SK-N-SH (cell line): ENCODE measurements at regions not wholly inside any gene's neighbourhood (a gene's known extent, or its start where the extent isn't known, plus 50 kb on each side); places are given as distances from the start of the nearest gene placed in this dataset.

Experiments used
- CTCF ChIA-PET: fragments of 300-600, 350-600 bp; formaldehyde crosslinking; extraction: SDS; loops from one replicate; lab custom pipeline; 2021; lab: Yijun Ruan, JAX
- POLR2A ChIA-PET: fragments of 350-600 bp; sonication (Branson Sonifier 250); formaldehyde crosslinking; extraction: SDS; loops from one replicate; lab custom pipeline; 2020; ENCODE audit warnings: antibody characterized with exemption, inconsistent platforms; lab: Yijun Ruan, JAX
- DNase-seq: peaks from one replicate; pipeline ENCODE4 v3.0.0; 2012
- H2AFZ ChIP-seq: fragments of 200-600 bp; sonication (generic); 2 replicates; pipeline ENCODE4 v1.8.1; 2016; ENCODE audit warnings: antibody characterized with exemption, mild to moderate bottlenecking, low read depth
- H3F3A ChIP-seq: fragments of 200-600 bp; sonication (generic); replicated peaks from 2 replicates; pipeline ENCODE3; 2016; ENCODE audit warnings: antibody characterized with exemption, mild to moderate bottlenecking; ENCODE audit not compliant: insufficient read depth
- H3K27ac ChIP-seq, 2 experiments: fragments of 200-500 bp in 1 of 2; fragments of 200-600 bp in 1 of 2; sonication (Bioruptor generic) in 1 of 2; sonication (generic), shearing (Covaris generic) in 1 of 2; 2 replicates each; pipeline versions ENCODE4 v1.5.1 to v1.6.1; 2014 to 2016; ENCODE audit warnings: low read depth in 2 of 2, inconsistent platforms in 1 of 2, low read length in 1 of 2, mild to moderate bottlenecking in 1 of 2, mixed read lengths in 1 of 2
- H3K27me3 ChIP-seq: fragments of 200-600 bp; sonication (generic), shearing (Covaris generic); 2 replicates; pipeline ENCODE4 v1.6.1; 2016; ENCODE audit warnings: mixed run types; ENCODE audit not compliant: insufficient read depth
- H3K36me3 ChIP-seq, 2 experiments: fragments of 200-500 bp in 1 of 2; fragments of 200-600 bp in 1 of 2; sonication (Bioruptor generic) in 1 of 2; sonication (generic) in 1 of 2; replicated peaks in 1 of 2; 2 replicates each; pipeline versions ENCODE3 to v1.5.1; 2014 to 2016; ENCODE audit warnings: low read length in 1 of 2, mild to moderate bottlenecking in 1 of 2; ENCODE audit not compliant: insufficient read depth in 2 of 2, control insufficient read depth in 1 of 2
- H3K4me1 ChIP-seq, 2 experiments: fragments of 200-500 bp in 1 of 2; fragments of 200-600 bp in 1 of 2; sonication (Bioruptor generic) in 1 of 2; sonication (generic), shearing (Covaris generic) in 1 of 2; 2 replicates each; pipeline versions ENCODE4 v1.5.1 to v1.6.1; 2014 to 2016; ENCODE audit warnings: low read depth in 1 of 2, low read length in 1 of 2, mixed run types in 1 of 2; ENCODE audit not compliant: insufficient read depth in 2 of 2, control insufficient read depth in 1 of 2
- H3K4me2 ChIP-seq: fragments of 200-600 bp; sonication (generic), shearing (Covaris generic); 2 replicates; pipeline ENCODE4 v1.6.1; 2017; ENCODE audit warnings: mixed run types
- H3K4me3 ChIP-seq, 2 experiments: fragments of 200-500 bp in 1 of 2; fragments of 200-600 bp in 1 of 2; sonication (Bioruptor generic) in 1 of 2; sonication (generic), shearing (Covaris generic) in 1 of 2; 2 replicates each; pipeline versions ENCODE4 v1.5.1 to v1.8.1; 2014 to 2016; ENCODE audit warnings: low read depth in 2 of 2, inconsistent platforms in 1 of 2, low read length in 1 of 2, mild to moderate bottlenecking in 1 of 2, mixed read lengths in 1 of 2, moderate library complexity in 1 of 2
- H3K79me2 ChIP-seq: fragments of 200-600 bp; sonication (generic); 2 replicates; pipeline ENCODE4 v1.8.1; 2017; ENCODE audit warnings: mild to moderate bottlenecking; ENCODE audit not compliant: insufficient read depth
- H3K9ac ChIP-seq: fragments of 200-600 bp; sonication (generic); 2 replicates; pipeline ENCODE4 v1.6.1; 2017; ENCODE audit warnings: mixed run types
- H3K9me2 ChIP-seq: fragments of 200-600 bp; sonication (generic); 2 replicates; pipeline ENCODE4 v1.6.1; 2017; ENCODE audit warnings: mixed run types
- H3K9me3 ChIP-seq: fragments of 200-600 bp; sonication (generic); 2 replicates; pipeline ENCODE4 v1.6.1; 2017; ENCODE audit warnings: mixed run types, mild to moderate bottlenecking, moderate library complexity
- H4K20me1 ChIP-seq: fragments of 200-600 bp; sonication (generic); 2 replicates; pipeline ENCODE4 v1.6.1; 2017; ENCODE audit warnings: mild to moderate bottlenecking, mixed run types; ENCODE audit not compliant: insufficient read depth
- CHD2 ChIP-seq: fragments of 150-350 bp; IDR thresholded peaks from 2 replicates; pipeline ENCODE4 v1.6.1; 2018; ENCODE audit warnings: low read length; ENCODE audit not compliant: partially characterized antibody
- ELF1 ChIP-seq: IDR thresholded peaks from 2 replicates; pipeline ENCODE4 v1.4.0; 2012
- EP300 ChIP-seq, 2 experiments: IDR thresholded peaks; 2 replicates each; pipeline versions ENCODE4 v1.4.0 to v1.6.1; 2012; ENCODE audit warnings: borderline replicate concordance in 1 of 2, low read depth in 1 of 2, low read length in 1 of 2
- EZH2phosphoT487 ChIP-seq: fragments of 200-600 bp; sonication (generic); IDR thresholded peaks from 2 replicates; pipeline ENCODE4 v1.6.1; 2017; ENCODE audit warnings: low read depth, mixed run types, mild to moderate bottlenecking, antibody characterized with exemption, moderate library complexity, borderline replicate concordance
- FOXM1 ChIP-seq: IDR thresholded peaks from 2 replicates; pipeline ENCODE4 v1.4.0; 2012; ENCODE audit warnings: low read depth, mild to moderate bottlenecking
- GABPA ChIP-seq: IDR thresholded peaks from 2 replicates; pipeline ENCODE4 v1.4.0; 2012; ENCODE audit warnings: low read depth, mild to moderate bottlenecking
- MXI1 ChIP-seq: IDR thresholded peaks from 2 replicates; pipeline ENCODE4 v1.6.1; 2012; ENCODE audit warnings: mild to moderate bottlenecking, low read depth, low read length, improper control_type of control experiment
- NRF1 ChIP-seq: IDR thresholded peaks from 2 replicates; pipeline ENCODE4 v1.6.1; 2012; ENCODE audit warnings: low read depth, mild to moderate bottlenecking, low read length
- PBX3 ChIP-seq: IDR thresholded peaks from 2 replicates; pipeline ENCODE4; 2012
- POLR2AphosphoS5 ChIP-seq: IDR thresholded peaks from 2 replicates; pipeline ENCODE4 v1.6.1; 2012; ENCODE audit warnings: low read depth, low read length
- RAD21 ChIP-seq: IDR thresholded peaks from 2 replicates; pipeline ENCODE4 v1.6.1; 2012; ENCODE audit warnings: mild to moderate bottlenecking, low read length
- RCOR1 ChIP-seq: fragments of 150-350 bp; IDR thresholded peaks from 2 replicates; pipeline ENCODE4 v1.6.1; 2017; ENCODE audit warnings: antibody characterized with exemption, low read length
- RFX5 ChIP-seq: IDR thresholded peaks from 2 replicates; pipeline ENCODE4 v1.6.1; 2012; ENCODE audit warnings: mild to moderate bottlenecking, improper control_type of control experiment, low read length
- SIN3A ChIP-seq: IDR thresholded peaks from 2 replicates; pipeline ENCODE4 v1.6.1; 2012; ENCODE audit warnings: low read depth, mild to moderate bottlenecking, low read length, moderate library complexity, borderline replicate concordance
- SMC3 ChIP-seq: IDR thresholded peaks from 2 replicates; pipeline ENCODE4 v1.6.1; 2012; ENCODE audit warnings: low read depth, low read length, improper control_type of control experiment
- TAF1 ChIP-seq: IDR thresholded peaks from 2 replicates; pipeline ENCODE4 v1.6.1; 2012; ENCODE audit warnings: low read depth, mild to moderate bottlenecking, low read length, moderate library complexity, borderline replicate concordance
- TCF12 ChIP-seq: IDR thresholded peaks from 2 replicates; pipeline ENCODE4 v1.4.0; 2012
- USF1 ChIP-seq: IDR thresholded peaks from 2 replicates; pipeline ENCODE4 v1.4.0; 2012; ENCODE audit warnings: low read depth, borderline replicate concordance
- YY1 ChIP-seq: IDR thresholded peaks from 2 replicates; pipeline ENCODE4 v1.4.0; 2012; ENCODE audit warnings: low read depth, mild to moderate bottlenecking
- ZBTB33 ChIP-seq: IDR thresholded peaks from 2 replicates; pipeline ENCODE4 v1.4.0; 2012; ENCODE audit warnings: low read depth, borderline replicate concordance
- WGBS: methylation state at CpG from one replicate; pipeline ENCODE4 v1.1.6; 2017; ENCODE audit warnings: low lambda C conversion rate; 5-methylcytosine and 5-hydroxymethylcytosine counted together
- TF ChIP-seq, protein P1 (sequence below): fragments of 200-600 bp; sonication (generic); IDR thresholded peaks from 2 replicates; pipeline ENCODE4 v1.6.1; 2017; ENCODE audit warnings: antibody characterized with exemption, mild to moderate bottlenecking, moderate library complexity

DNA sequence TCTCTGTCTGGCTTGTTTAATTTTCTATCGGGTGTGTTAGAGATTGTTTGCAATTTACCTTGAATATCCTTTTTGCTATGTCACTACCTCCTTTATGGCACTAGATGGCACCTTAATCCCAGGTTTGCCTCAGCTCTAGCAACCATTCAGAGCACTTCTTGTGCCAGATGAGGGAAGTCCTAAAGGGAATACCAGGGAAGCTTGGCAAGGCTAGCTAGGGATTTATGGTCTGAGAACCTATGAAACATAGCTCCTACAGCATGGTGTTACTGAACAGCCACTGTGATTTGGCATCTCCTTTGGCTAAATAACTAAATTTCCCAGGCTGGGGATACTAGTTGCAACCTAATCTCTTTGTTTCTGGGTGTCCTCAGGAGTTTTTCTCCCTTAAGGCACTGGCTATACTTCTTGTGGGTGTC, 69.0 kb upstream of the VOPP1 start:
- TF ChIP-seq SMC3: peak; percentile 98
- TF ChIP-seq, protein P1, sequence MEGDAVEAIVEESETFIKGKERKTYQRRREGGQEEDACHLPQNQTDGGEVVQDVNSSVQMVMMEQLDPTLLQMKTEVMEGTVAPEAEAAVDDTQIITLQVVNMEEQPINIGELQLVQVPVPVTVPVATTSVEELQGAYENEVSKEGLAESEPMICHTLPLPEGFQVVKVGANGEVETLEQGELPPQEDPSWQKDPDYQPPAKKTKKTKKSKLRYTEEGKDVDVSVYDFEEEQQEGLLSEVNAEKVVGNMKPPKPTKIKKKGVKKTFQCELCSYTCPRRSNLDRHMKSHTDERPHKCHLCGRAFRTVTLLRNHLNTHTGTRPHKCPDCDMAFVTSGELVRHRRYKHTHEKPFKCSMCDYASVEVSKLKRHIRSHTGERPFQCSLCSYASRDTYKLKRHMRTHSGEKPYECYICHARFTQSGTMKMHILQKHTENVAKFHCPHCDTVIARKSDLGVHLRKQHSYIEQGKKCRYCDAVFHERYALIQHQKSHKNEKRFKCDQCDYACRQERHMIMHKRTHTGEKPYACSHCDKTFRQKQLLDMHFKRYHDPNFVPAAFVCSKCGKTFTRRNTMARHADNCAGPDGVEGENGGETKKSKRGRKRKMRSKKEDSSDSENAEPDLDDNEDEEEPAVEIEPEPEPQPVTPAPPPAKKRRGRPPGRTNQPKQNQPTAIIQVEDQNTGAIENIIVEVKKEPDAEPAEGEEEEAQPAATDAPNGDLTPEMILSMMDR: peak; percentile 96
- TF ChIP-seq EZH2phosphoT487: no peak
- 0 out of 2 replicates have a peak, but pooled peaks have one; percentile 46 for TF ChIP-seq RCOR1
- peak; percentile 100 for TF ChIP-seq RAD21
- TF ChIP-seq CHD2: peak; percentile 24
- 2% methylated on average over 1 of the region's 1 CpG for WGBS
- Histone ChIP-seq H3K4me1 (no peaks in the 10 kb centered on the region), H3K4me3 (no peak overlapping the region; a peak in 1 of 4 replicates), H3K9me3 (no peaks in the 10 kb centered on the region), H2AFZ (no peak overlapping the region), H4K20me1 (no peaks in the 10 kb centered on the region), H3K79me2 (no peaks in the 10 kb centered on the region), H3K9ac (no peak overlapping the region), H3K36me3 (no peaks in the 10 kb centered on the region), H3K4me2 (no peak overlapping the region), H3K9me2 (no peaks in the 10 kb centered on the region), H3K27me3 (no peaks in the 10 kb centered on the region; the same call in 1 of the 2 replicates), H3F3A (no peaks in the 10 kb centered on the region), H3K27ac (no peak overlapping the region)
- ChIA-PET POLR2A (interaction anchor here (1.9 kb wide), 1 partner anchor 323 kb away, joined by 8 read pairs; the partner anchor contains the start of gene NIPSNAP2), CTCF (interaction anchor here (0.6 to 3.9 kb wide), 25 partner anchors 9 to 1688 kb away, joined by 3 to 31 read pairs (median 4); partner anchors contain the start of genes NIPSNAP2, PHKG1 and SUMF2)
- DNase-seq: peak; percentile 66

- Histone ChIP-seq H3F3A (no peaks in the 10 kb centered on the region), H3K9me2 (no peaks in the 10 kb centered on the region), H3K36me3 (no peaks in the 10 kb centered on the region), H3K27ac (no peak overlapping the region), H4K20me1 (no peaks in the 10 kb centered on the region), H3K27me3 (no peaks in the 10 kb centered on the region; the same call in 1 of the 2 replicates), H3K4me2 (no peak overlapping the region), H3K79me2 (no peaks in the 10 kb centered on the region), H3K4me3 (no peak overlapping the region), H3K9me3 (no peaks in the 10 kb centered on the region), H3K9ac (no peak overlapping the region), H3K4me1 (no peaks in the 10 kb centered on the region), H2AFZ (no peak overlapping the region)
- 5% methylated on average over 1 of the region's 1 CpG for WGBS
- TF ChIP-seq SMC3 (no peak), RAD21 (no peak), EP300 (IDR thresholded peaks at IDR 0.05; ENCODE audit: borderline replicate concordance in 1 of 2, low read depth in 1 of 2, low read length in 1 of 2) (no peak), MXI1 (no peak), YY1 (no peak), FOXM1 (no peak), SIN3A (no peak), RFX5 (no peak), ELF1 (no peak), GABPA (no peak), USF1 (no peak), NRF1 (no peak), POLR2AphosphoS5 (no peak), ZBTB33 (no peak), PBX3 (no peak), CHD2 (no peak), TCF12 (no peak), TAF1 (no peak)
- DNase-seq: no peak
- ChIA-PET CTCF (interaction anchor here (1.0 to 3.9 kb wide), 6 partner anchors 8 to 434 kb away, joined by 3 to 31 read pairs (median 9); partner anchors contain the start of gene NIPSNAP2), POLR2A (no interaction called here)
Measured at GRCh38 chr7:55639640-55640039, 67.3 kb upstream of the VOPP1 start.
